HepG2 (cell line): ENCODE measurements at regions not wholly inside any gene's neighbourhood (a gene's known extent, or its start where the extent isn't known, plus 50 kb on each side); places are given as distances from the start of the nearest gene placed in this dataset.

Experiments used
- ATAC-seq: fragments of 200-7000 bp; cut with Tn5 transposase; 3 replicates; pipeline ENCODE4 v1.9.1; 2020; ENCODE audit warnings: mild to moderate bottlenecking, moderate library complexity
- BruUV-seq: library from RNA; stranded (reverse); fragments of 400-500 nt; replicated peaks from 2 replicates; lab custom pipeline; 2021; lab: Mats Ljungman, UMichigan
- CTCF ChIA-PET: fragments of 300-600 bp; formaldehyde crosslinking; extraction: SDS; loops from one replicate; lab custom pipeline; 2021; ENCODE audit warnings: low total read pairs, inconsistent platforms, low intra/inter-chr PET ratio; lab: Yijun Ruan, JAX
- POLR2A ChIA-PET: fragments of 350-600 bp; sonication (Branson Sonifier 250); formaldehyde crosslinking; loops from one replicate; lab custom pipeline; 2020; ENCODE audit warnings: antibody characterized with exemption, inconsistent platforms; lab: Yijun Ruan, JAX
- DNase-seq: peaks from one replicate; pipeline ENCODE4 v3.0.0-alpha.2; 2015; ENCODE audit warnings: low spot score
- FAIRE-seq: peaks from 3 replicates; lab custom pipeline; 2011; peaks lifted over from hg19 to GRCh38; lab: Jason Lieb, UNC
- H2AFZ ChIP-seq: one replicate; pipeline ENCODE4 v1.6.1; 2011; ENCODE audit warnings: low read length, inconsistent platforms
- H3K27ac ChIP-seq: fragments of 300-600 bp; 3 replicates; pipeline ENCODE4 v1.8.0; 2011; ENCODE audit warnings: mixed run types, mild to moderate bottlenecking, mixed read lengths, low read length, inconsistent platforms; ENCODE audit not compliant: insufficient read depth; ENCODE audit errors: extremely low read length
- H3K27me3 ChIP-seq, 2 experiments: fragments of 200-600 bp in 1 of 2; 2 replicates in 1 of 2; 3 replicates in 1 of 2; pipeline versions ENCODE4 v1.6.0 to v1.8.0; 2011; ENCODE audit warnings: low read length in 2 of 2, mild to moderate bottlenecking in 2 of 2, moderate library complexity in 2 of 2, inconsistent platforms in 1 of 2; ENCODE audit not compliant: insufficient read depth in 2 of 2, control insufficient read depth in 1 of 2
- H3K36me3 ChIP-seq, 2 experiments: fragments of 200-600 bp in 1 of 2; replicated peaks in 1 of 2; 2 replicates in 1 of 2; 3 replicates in 1 of 2; pipeline versions ENCODE4 v1.5.1 to v1.8.0; 2011; ENCODE audit warnings: low read length in 2 of 2, inconsistent platforms in 1 of 2; ENCODE audit not compliant: insufficient read depth in 2 of 2, control insufficient read depth in 1 of 2
- H3K4me1 ChIP-seq: 2 replicates; pipeline ENCODE4 v1.5.1; 2012; ENCODE audit warnings: low read length, inconsistent platforms; ENCODE audit not compliant: insufficient read depth
- H3K4me2 ChIP-seq: 2 replicates; pipeline ENCODE4 v1.6.0; 2011; ENCODE audit warnings: low read depth, low read length, inconsistent platforms
- H3K4me3 ChIP-seq, 3 experiments: fragments of 200-600 bp in 1 of 3; sonication (generic), shearing (Covaris generic) in 1 of 3; replicated peaks in 1 of 3; 2 replicates each; pipeline ENCODE4 v1.5.1; 2011 to 2016; ENCODE audit warnings: low read length in 3 of 3, inconsistent platforms in 2 of 3, low read depth in 2 of 3, mild to moderate bottlenecking in 2 of 3, control low read depth in 1 of 3, mixed read lengths in 1 of 3; ENCODE audit not compliant: insufficient read depth in 1 of 3
- H3K79me2 ChIP-seq: one replicate; pipeline ENCODE4 v1.6.1; 2011; ENCODE audit warnings: low read length, inconsistent platforms; ENCODE audit not compliant: insufficient read depth
- H3K9ac ChIP-seq: 2 replicates; pipeline ENCODE4 v1.6.0; 2011; ENCODE audit warnings: mild to moderate bottlenecking, low read depth, low read length, inconsistent platforms; ENCODE audit not compliant: insufficient read depth
- H3K9me3 ChIP-seq: 2 replicates; pipeline ENCODE4 v1.5.1; 2012; ENCODE audit warnings: mild to moderate bottlenecking, low read length
- H4K20me1 ChIP-seq: 2 replicates; pipeline ENCODE4 v1.6.0; 2011; ENCODE audit warnings: inconsistent platforms, mild to moderate bottlenecking, low read length, moderate library complexity; ENCODE audit not compliant: insufficient read depth
- AHR ChIP-seq: IDR thresholded peaks from 2 replicates; pipeline ENCODE4 v1.6.1; 2018; ENCODE audit warnings: missing genetic modification reagents, missing compliant biosample characterization
- ATF4 ChIP-seq, 2 experiments: fragments of 450-650 bp in 1 of 2; sonication (generic) in 1 of 2; formaldehyde crosslinking; IDR thresholded peaks; 2 replicates each; pipeline versions ENCODE4 v1.5.0 to v1.8.0; 2020 to 2022; ENCODE audit warnings: mild to moderate bottlenecking in 1 of 2, missing genetic modification reagents in 1 of 2
- DDIT3 ChIP-seq: sonication (generic); formaldehyde crosslinking; IDR thresholded peaks from 2 replicates; pipeline ENCODE4 v1.4.0; 2020; ENCODE audit warnings: mild to moderate bottlenecking, missing genetic modification reagents
- DRAP1 ChIP-seq: IDR thresholded peaks from 2 replicates; pipeline ENCODE4 v1.6.1; 2016; ENCODE audit warnings: missing genetic modification reagents, missing compliant biosample characterization
- KDM5B ChIP-seq: sonication (generic); formaldehyde crosslinking; IDR thresholded peaks from 2 replicates; pipeline ENCODE4 v1.4.0; 2020; ENCODE audit warnings: missing genetic modification reagents, mild to moderate bottlenecking, borderline replicate concordance
- KLF16 ChIP-seq, 2 experiments: sonication (generic) in 1 of 2; formaldehyde crosslinking in 1 of 2; IDR thresholded peaks; 2 replicates each; pipeline versions ENCODE4 v1.6.1 to v1.8.0; 2016 to 2023; ENCODE audit warnings: missing genetic modification reagents in 2 of 2, missing compliant biosample characterization in 1 of 2
- MTF1 ChIP-seq: sonication (generic); formaldehyde crosslinking; IDR thresholded peaks from 2 replicates; pipeline ENCODE4 v1.5.0; 2020; ENCODE audit warnings: missing genetic modification reagents
- NAIF1 ChIP-seq: sonication (generic); formaldehyde crosslinking; IDR thresholded peaks from 2 replicates; pipeline ENCODE4 v1.5.0; 2020; ENCODE audit warnings: mild to moderate bottlenecking, missing genetic modification reagents, borderline replicate concordance
- RBAK ChIP-seq: sonication (generic); formaldehyde crosslinking; IDR thresholded peaks from 2 replicates; pipeline ENCODE4 v1.5.1; 2020; ENCODE audit warnings: mild to moderate bottlenecking, missing genetic modification reagents
- TFAP4 ChIP-seq: sonication (generic); IDR thresholded peaks from 2 replicates; pipeline ENCODE4 v1.6.1; 2016; ENCODE audit warnings: low read depth, borderline replicate concordance
- ZNF337 ChIP-seq: sonication (generic); formaldehyde crosslinking; IDR thresholded peaks from 2 replicates; pipeline ENCODE4 v1.5.1; 2020; ENCODE audit warnings: missing genetic modification reagents, low read depth, mild to moderate bottlenecking, borderline replicate concordance
- ZNF510 ChIP-seq: sonication (generic); formaldehyde crosslinking; IDR thresholded peaks from 2 replicates; pipeline ENCODE4 v1.4.0; 2020; ENCODE audit warnings: low read depth, mild to moderate bottlenecking, missing genetic modification reagents
- ZNF761 ChIP-seq: sonication (generic); formaldehyde crosslinking; conservative IDR thresholded peaks from 2 replicates; pipeline ENCODE4 v1.4.0; 2020; ENCODE audit warnings: mild to moderate bottlenecking, missing genetic modification reagents
- ZNF790 ChIP-seq: sonication (generic); formaldehyde crosslinking; IDR thresholded peaks from 2 replicates; pipeline ENCODE4 v1.8.0; 2022; ENCODE audit warnings: missing genetic modification reagents, mild to moderate bottlenecking, borderline replicate concordance
- ZSCAN29 ChIP-seq: sonication (generic); formaldehyde crosslinking; conservative IDR thresholded peaks from 2 replicates; pipeline ENCODE4 v1.4.0; 2020; ENCODE audit warnings: mild to moderate bottlenecking, missing genetic modification reagents
- WGBS: methylation state at CpG from one replicate; pipeline ENCODE4 v1.1.6; 2017; ENCODE audit warnings: low lambda C conversion rate; 5-methylcytosine and 5-hydroxymethylcytosine counted together
- in situ Hi-C: cut with HindIII; loops from 2 replicates; pipeline ENCODE4 v1.10.0; 2017; ENCODE audit warnings: low pct_unique_long_range_greater_than_20kb; ENCODE audit not compliant: extremely low pct_ligation_motif_present
- intact Hi-C: fragments of 100-400 bp; cut with micrococcal nuclease; formaldehyde crosslinking; loops from one replicate; pipeline ENCODE4 v1.10.0; 2022; ENCODE audit not compliant: unreplicated experiment

GRCh38 chr6:132900849-132901248, 86.5 kb downstream of the RPS12 start (continued):
- no peak for TF ChIP-seq DDIT3 (CRISPR knock-in tag)

- intact Hi-C loops (no loop called here), in situ Hi-C loops (no loop called here)
- ATAC-seq (no peak), DNase-seq (no peak), FAIRE-seq (no peak)
- H3K9me3 ChIP-seq = no peaks in the 10 kb centered on the region
- no peaks in the 10 kb centered on the region for H3K4me1 ChIP-seq
- WGBS = 1% methylated on average over 6 of the region's 6 CpGs
- H3K27ac ChIP-seq = no peak overlapping the region
- no peak for TF ChIP-seq KLF16 (CRISPR knock-in tag; IDR thresholded peaks at IDR 0.05)
- TF ChIP-seq TFAP4 = no peak
- TF ChIP-seq ATF4 (CRISPR knock-in tag; IDR thresholded peaks at IDR 0.05) = no peak
- no peak for TF ChIP-seq MTF1 (CRISPR knock-in tag)
- no peak for TF ChIP-seq ZSCAN29 (CRISPR knock-in tag)
- no peak for TF ChIP-seq ZNF337 (CRISPR knock-in tag)
- TF ChIP-seq NAIF1 (CRISPR knock-in tag) = no peak
- TF ChIP-seq DRAP1 (CRISPR knock-in tag) = no peak
- TF ChIP-seq ZNF510 = no peak
- no peak for TF ChIP-seq ZNF790 (CRISPR knock-in tag)
- no peak for TF ChIP-seq ZNF761
- no peak for TF ChIP-seq RBAK
- no peak for TF ChIP-seq KDM5B (CRISPR knock-in tag)
- no peak for TF ChIP-seq AHR (CRISPR knock-in tag)
- H3K79me2 ChIP-seq = no peaks in the 10 kb centered on the region
- no peaks in the 10 kb centered on the region for H4K20me1 ChIP-seq
- no peak overlapping the region for H3K9ac ChIP-seq
- H3K27me3 ChIP-seq = 0 out of 5 replicates have a peak, but pooled peaks cover 0 to 1% of the 10 kb centered on the region in 2 experiments
- no peak overlapping the region for H3K4me3 ChIP-seq
- POLR2A ChIA-PET = no interaction called here
- CTCF ChIA-PET = no interaction called here
- no TSS peak for BruUV-seq
- H2AFZ ChIP-seq = no peak overlapping the region
- H3K4me2 ChIP-seq = no peak overlapping the region
- no peaks in the 10 kb centered on the region for H3K36me3 ChIP-seq
These were observed 88.5 kb downstream of the RPS12 start for GRCh38 chr6:132902901-132903300.
